Kidney (tissue), 13 donors: ENCODE measurements at regions not wholly inside any gene's neighbourhood (a gene's known extent, or its start where the extent isn't known, plus 50 kb on each side); places are given as distances from the start of the nearest gene placed in this dataset.

Experiments used
- DNase-seq, 5 donors: peaks; one replicate each; pipeline ENCODE4 v3.0.0-alpha.2; 2013 to 2020
- FAIRE-seq: peaks from 2 replicates; lab custom pipeline; 2012; peaks lifted over from hg19 to GRCh38; lab: Jason Lieb, UNC
- H3K27ac ChIP-seq, 2 donors: one replicate each; pipeline ENCODE4 v1.7.0; 2013; ENCODE audit warnings: low read depth in 2 of 2, low read length in 2 of 2, inconsistent platforms in 1 of 2
- H3K27me3 ChIP-seq: one replicate; pipeline ENCODE4 v1.7.1; 2013; ENCODE audit warnings: low read length, inconsistent platforms; ENCODE audit not compliant: control insufficient read depth, insufficient read depth
- H3K36me3 ChIP-seq, 3 donors: one replicate each; pipeline versions ENCODE4 v1.7.0 to v1.7.1; 2013; ENCODE audit warnings: low read length in 3 of 3, control low read depth in 1 of 3, inconsistent platforms in 1 of 3; ENCODE audit not compliant: insufficient read depth in 3 of 3, control insufficient read depth in 2 of 3
- H3K4me1 ChIP-seq, 3 donors: one replicate each; pipeline versions ENCODE4 v1.7.0 to v1.7.1; 2013; ENCODE audit warnings: low read length in 3 of 3, inconsistent platforms in 1 of 3, low read depth in 1 of 3; ENCODE audit not compliant: control insufficient read depth in 2 of 3, insufficient read depth in 2 of 3
- H3K4me3 ChIP-seq, 3 donors: one replicate each; pipeline versions ENCODE4 v1.7.0 to v1.8.1; 2013; ENCODE audit warnings: low read length in 3 of 3, control low read depth in 1 of 3, inconsistent platforms in 1 of 3
- H3K9ac ChIP-seq, 3 donors: one replicate each; pipeline versions ENCODE4 v1.7.0 to v1.7.1; 2013; ENCODE audit warnings: low read length in 3 of 3, control low read depth in 1 of 3, inconsistent platforms in 1 of 3
- H3K9me3 ChIP-seq, 3 donors: one replicate each; pipeline versions ENCODE4 v1.7.0 to v1.7.1; 2013; ENCODE audit warnings: low read length in 3 of 3, control low read depth in 1 of 3, inconsistent platforms in 1 of 3; ENCODE audit not compliant: control insufficient read depth in 2 of 3, insufficient read depth in 1 of 3
- intact Hi-C: fragments of 100-400 bp; cut with DNase I; formaldehyde crosslinking; loops from one replicate; pipeline ENCODE4 v1.11.1; 2022
- TF ChIP-seq, protein P1 (sequence below): IDR thresholded peaks from 3 replicates; pipeline ENCODE4 v1.5.1; 2012; ENCODE audit warnings: mild to moderate bottlenecking, moderate library complexity, borderline replicate concordance; ENCODE audit not compliant: insufficient read depth; ENCODE audit errors: extremely low read depth
- donor health status: control.
- donor health status: control.
- donor health status: control.
- donor health status: control.
- donor health status: control.
- donor health status: DM: yes; HTN: yes; CAD: no.
- donor health status: Normal renal cell carcinoma (clear cell type).

DNA sequence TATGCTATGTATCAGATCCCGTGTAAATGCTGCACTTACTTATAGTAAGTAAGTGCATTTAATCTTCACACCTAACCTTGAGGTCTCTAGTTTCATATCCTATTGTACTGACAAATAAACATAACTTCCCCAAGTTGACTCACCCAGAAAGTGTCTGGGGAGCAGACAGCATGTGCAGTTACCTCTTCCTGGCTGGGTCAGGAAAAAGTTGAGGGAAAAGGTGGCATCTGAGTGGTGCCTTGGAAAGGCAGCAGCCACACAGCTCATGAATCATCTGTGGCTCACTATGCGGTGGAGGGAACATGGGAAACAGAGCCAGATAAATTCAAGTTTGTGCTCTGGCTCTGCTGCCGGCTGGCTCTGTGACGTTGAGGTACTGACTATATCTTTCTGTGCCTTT, 382.0 kb upstream of the DYNLRB2 start:
- H3K36me3 ChIP-seq: no peaks in the 10 kb centered on the region
- no peak overlapping the region for H3K9ac ChIP-seq
- H3K9me3 ChIP-seq: no peaks in the 10 kb centered on the region
- intact Hi-C loops: no loop called here
- H3K27me3 ChIP-seq: no peaks in the 10 kb centered on the region
- no peak for FAIRE-seq
- no peak for DNase-seq
- no peak overlapping the region for H3K27ac ChIP-seq
- no peaks in the 10 kb centered on the region for H3K4me1 ChIP-seq
- H3K4me3 ChIP-seq: no peak overlapping the region
- TF ChIP-seq, protein P1, sequence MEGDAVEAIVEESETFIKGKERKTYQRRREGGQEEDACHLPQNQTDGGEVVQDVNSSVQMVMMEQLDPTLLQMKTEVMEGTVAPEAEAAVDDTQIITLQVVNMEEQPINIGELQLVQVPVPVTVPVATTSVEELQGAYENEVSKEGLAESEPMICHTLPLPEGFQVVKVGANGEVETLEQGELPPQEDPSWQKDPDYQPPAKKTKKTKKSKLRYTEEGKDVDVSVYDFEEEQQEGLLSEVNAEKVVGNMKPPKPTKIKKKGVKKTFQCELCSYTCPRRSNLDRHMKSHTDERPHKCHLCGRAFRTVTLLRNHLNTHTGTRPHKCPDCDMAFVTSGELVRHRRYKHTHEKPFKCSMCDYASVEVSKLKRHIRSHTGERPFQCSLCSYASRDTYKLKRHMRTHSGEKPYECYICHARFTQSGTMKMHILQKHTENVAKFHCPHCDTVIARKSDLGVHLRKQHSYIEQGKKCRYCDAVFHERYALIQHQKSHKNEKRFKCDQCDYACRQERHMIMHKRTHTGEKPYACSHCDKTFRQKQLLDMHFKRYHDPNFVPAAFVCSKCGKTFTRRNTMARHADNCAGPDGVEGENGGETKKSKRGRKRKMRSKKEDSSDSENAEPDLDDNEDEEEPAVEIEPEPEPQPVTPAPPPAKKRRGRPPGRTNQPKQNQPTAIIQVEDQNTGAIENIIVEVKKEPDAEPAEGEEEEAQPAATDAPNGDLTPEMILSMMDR: no peak

DNA sequence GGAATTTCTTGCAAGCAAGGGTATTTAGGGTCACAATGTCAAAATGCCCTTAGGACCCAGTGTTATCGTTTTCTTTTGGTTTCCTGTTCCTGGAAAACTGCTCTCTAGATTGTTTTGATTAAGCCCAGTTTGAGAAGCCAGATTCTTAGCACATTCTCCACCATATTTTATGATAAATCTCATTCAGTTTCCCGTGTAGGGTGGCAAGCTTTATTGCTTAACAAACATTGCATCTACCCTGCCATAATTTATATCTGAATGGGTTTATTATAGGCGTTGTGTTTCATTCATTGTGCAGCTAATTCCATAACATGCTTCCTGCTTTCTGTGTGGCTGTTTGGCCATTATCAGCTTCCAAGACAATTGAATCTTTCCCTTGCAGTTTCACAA, 389.1 kb upstream of the DYNLRB2 start:
- H3K27ac ChIP-seq: no peak overlapping the region
- FAIRE-seq (no peak), DNase-seq (peak in 2 of 5 donors; percentile 60 to 69)
- H3K4me3 ChIP-seq: no peak overlapping the region
- H3K9me3 ChIP-seq: no peaks in the 10 kb centered on the region
- no peaks in the 10 kb centered on the region for H3K36me3 ChIP-seq
- H3K4me1 ChIP-seq: peaks cover 0 to 2% (median 0%) of the 10 kb centered on the region in 3 donors
- H3K27me3 ChIP-seq: no peaks in the 10 kb centered on the region
- no peak overlapping the region for H3K9ac ChIP-seq
- intact Hi-C loops: no loop called here
- TF ChIP-seq, protein P1: no peak

DNA sequence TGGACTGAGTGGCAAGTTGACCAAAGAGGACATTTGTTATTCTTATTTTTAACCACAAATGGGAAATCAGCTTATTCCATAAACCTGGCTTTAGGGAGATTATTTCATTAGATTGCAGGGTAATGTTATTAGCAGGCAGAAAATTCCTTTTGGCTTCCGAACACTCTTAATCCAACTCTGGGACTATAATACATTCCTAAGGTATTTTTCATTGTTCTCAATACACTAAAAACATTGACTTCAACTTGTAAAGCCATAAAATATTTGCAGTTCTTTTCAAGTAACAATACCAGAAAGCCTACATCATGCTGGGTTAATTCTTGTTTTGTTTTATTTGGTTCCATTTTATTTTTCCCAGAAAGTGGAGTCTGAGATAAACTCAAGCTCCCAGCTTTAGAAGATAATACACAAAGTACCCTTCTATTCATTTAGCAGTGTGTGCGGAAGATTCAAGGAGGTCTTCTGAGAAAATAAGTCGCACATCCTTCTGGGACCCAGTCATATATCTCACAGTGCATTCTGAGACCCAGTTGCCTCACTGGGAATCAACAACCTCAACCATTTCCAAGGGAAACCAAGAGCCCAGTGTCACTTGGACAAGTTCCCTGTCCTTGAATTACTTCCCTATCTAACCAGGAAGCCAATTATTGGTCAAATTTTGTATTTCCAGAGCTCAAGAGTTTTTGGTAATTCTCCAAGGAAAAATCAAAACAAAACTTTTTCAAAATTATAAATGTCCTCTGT, 389.6 kb upstream of the DYNLRB2 start:
- no peak overlapping the region for H3K9ac ChIP-seq
- H3K4me1 ChIP-seq: peaks cover 0 to 2% (median 0%) of the 10 kb centered on the region in 3 donors
- no peaks in the 10 kb centered on the region for H3K27me3 ChIP-seq
- H3K36me3 ChIP-seq: no peaks in the 10 kb centered on the region
- intact Hi-C loops: no loop called here
- no peak overlapping the region for H3K27ac ChIP-seq
- no peaks in the 10 kb centered on the region for H3K9me3 ChIP-seq
- TF ChIP-seq, protein P1: no peak
- DNase-seq: no peak
- no peak overlapping the region for H3K4me3 ChIP-seq
- FAIRE-seq: no peak
